ENCODE measurements at regions not wholly inside any gene's neighbourhood (a gene's known extent, or its start where the extent isn't known, plus 50 kb on each side); places are given as distances from the start of the nearest gene placed in this dataset.
"Not testable (repeated sequence)": the region's sequence is repeated elsewhere in the genome, so short reads cannot be mapped to it uniquely, and the experiment has no call there.

- peak; percentile 2 to 95 (median 77) for DNase-seq
Observed at GRCh38 chr10:42367532-42368230, 270.7 kb downstream of the ZNF33B start.

- no peak for DNase-seq
Observed at GRCh38 chr10:42351745-42352144, 286.6 kb downstream of the ZNF33B start.

GRCh38 chr10:42336593-42337337 is 301.6 kb downstream of the ZNF33B start:
- DNase-seq = not testable (repeated sequence)

- DNase-seq = not testable (repeated sequence)
Observed at GRCh38 chr10:42335653-42336296, 302.6 kb downstream of the ZNF33B start.

GRCh38 chr10:42304341-42304740 is 334.0 kb downstream of the ZNF33B start:
- no peak for DNase-seq

- DNase-seq = not testable (repeated sequence)
Observed at GRCh38 chr10:42281896-42282295, 356.5 kb downstream of the ZNF33B start.

GRCh38 chr10:42269788-42270187 is 368.6 kb downstream of the ZNF33B start:
- not testable (repeated sequence) for DNase-seq

GRCh38 chr10:42263259-42263658 is 375.1 kb downstream of the ZNF33B start:
- DNase-seq = not testable (repeated sequence)

- not testable (repeated sequence) for DNase-seq
Observed at GRCh38 chr10:42243002-42243401, 395.4 kb downstream of the ZNF33B start.

GRCh38 chr10:42242135-42242805 is 396.1 kb downstream of the ZNF33B start:
- no peak for DNase-seq

- DNase-seq = not testable (repeated sequence)
Observed at GRCh38 chr10:42236401-42236800, 402.0 kb downstream of the ZNF33B start.

GRCh38 chr10:42235736-42236135 is 402.6 kb downstream of the ZNF33B start:
- not testable (repeated sequence) for DNase-seq

GRCh38 chr10:42235241-42235640 is 403.1 kb downstream of the ZNF33B start:
- not testable (repeated sequence) for DNase-seq

- DNase-seq = not testable (repeated sequence)
Observed at GRCh38 chr10:42234506-42234905, 403.9 kb downstream of the ZNF33B start.

GRCh38 chr10:42233461-42234206 is 404.7 kb downstream of the ZNF33B start:
- not testable (repeated sequence) for DNase-seq

- not testable (repeated sequence) for DNase-seq
Observed at GRCh38 chr10:42232955-42233354, 405.4 kb downstream of the ZNF33B start.

GRCh38 chr10:42230812-42231211 is 407.6 kb downstream of the ZNF33B start:
- DNase-seq = not testable (repeated sequence)

GRCh38 chr10:42230115-42230514 is 408.3 kb downstream of the ZNF33B start:
- not testable (repeated sequence) for DNase-seq

GRCh38 chr10:42227859-42228258 is 410.5 kb downstream of the ZNF33B start:
- not testable (repeated sequence) for DNase-seq

GRCh38 chr10:42193588-42193987 is 444.8 kb downstream of the ZNF33B start:
- DNase-seq = not testable (repeated sequence)

- peak in 3 of 51 donors; percentile 1 to 6 (median 6) for DNase-seq
Observed at GRCh38 chr10:42192450-42192849, 445.9 kb downstream of the ZNF33B start.

Measured in hypothalamus (tissue), 51 donors.